HG03354 (cell line): ENCODE measurements at regions not wholly inside any gene's neighbourhood (a gene's known extent, or its start where the extent isn't known, plus 50 kb on each side); places are given as distances from the start of the nearest gene placed in this dataset.
"Not testable (repeated sequence)": the region's sequence is repeated elsewhere in the genome, so short reads cannot be mapped to it uniquely, and the experiment has no call there.

Experiments used
- ATAC-seq: cut with Tn5 transposase; IDR thresholded peaks from one replicate; pipeline ENCODE4 v1.9.1; 2021; ENCODE audit warnings: mild to moderate bottlenecking; ENCODE audit not compliant: unreplicated experiment, poor library complexity, severe bottlenecking

DNA sequence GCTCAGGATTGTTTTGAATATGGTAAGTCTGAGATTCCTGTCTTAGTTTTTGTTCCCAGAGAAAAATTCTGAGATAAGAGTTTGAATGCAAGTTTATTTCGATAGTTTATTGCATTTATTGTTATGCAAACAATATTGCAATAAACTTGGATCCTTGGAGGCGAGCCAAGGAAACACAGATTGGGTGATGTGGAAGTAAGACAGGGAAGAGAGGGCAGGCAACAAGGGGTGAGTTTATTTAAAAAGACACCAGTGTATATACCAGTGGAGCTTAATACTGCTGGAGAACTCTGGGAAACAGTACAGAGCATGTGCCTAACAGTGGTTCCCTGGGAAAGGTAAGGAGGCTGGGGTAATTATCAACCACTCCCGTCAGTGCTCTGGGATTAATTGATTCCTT lies 87.5 kb upstream of the NEDD4L start:
- ATAC-seq: no peak

DNA sequence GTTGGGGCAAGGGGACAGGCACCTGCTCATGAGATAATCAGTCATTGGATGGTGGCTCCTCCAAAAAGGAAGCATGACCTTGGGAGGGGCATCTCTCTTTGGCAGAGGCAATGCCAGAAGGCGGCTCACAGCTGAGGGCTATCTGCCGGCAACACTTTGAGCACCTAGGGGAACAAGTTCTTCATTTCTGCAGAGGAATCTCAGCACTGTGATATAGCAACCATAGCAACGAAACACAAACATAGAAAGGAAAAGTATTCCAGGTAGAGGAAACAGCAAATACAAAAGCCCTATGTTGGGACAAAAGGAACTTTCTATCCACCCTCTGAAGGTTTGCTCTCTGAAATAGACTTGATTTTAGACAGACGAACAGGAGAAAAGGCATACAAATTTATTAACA lies 89.1 kb upstream of the NEDD4L start:
- no peak for ATAC-seq

DNA sequence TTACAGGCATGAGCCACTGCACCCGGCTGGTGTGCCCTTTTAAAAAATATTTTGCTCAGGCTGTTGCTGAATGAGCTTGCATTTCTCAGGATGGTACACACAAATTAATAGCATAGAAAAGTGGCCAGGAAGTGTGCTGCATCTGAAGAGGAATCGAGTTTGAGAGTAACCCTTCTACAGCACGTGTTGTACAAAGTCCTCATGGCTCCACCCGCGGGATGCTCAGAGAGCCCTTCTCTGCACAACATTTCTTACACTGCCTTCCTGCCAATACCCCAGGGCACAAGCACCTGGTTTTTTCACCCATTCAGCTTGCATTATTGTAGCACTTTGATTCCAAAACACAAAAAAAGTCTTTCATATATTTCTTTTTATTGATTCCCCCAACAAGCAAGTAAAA lies 90.1 kb upstream of the NEDD4L start:
- ATAC-seq: no peak

DNA sequence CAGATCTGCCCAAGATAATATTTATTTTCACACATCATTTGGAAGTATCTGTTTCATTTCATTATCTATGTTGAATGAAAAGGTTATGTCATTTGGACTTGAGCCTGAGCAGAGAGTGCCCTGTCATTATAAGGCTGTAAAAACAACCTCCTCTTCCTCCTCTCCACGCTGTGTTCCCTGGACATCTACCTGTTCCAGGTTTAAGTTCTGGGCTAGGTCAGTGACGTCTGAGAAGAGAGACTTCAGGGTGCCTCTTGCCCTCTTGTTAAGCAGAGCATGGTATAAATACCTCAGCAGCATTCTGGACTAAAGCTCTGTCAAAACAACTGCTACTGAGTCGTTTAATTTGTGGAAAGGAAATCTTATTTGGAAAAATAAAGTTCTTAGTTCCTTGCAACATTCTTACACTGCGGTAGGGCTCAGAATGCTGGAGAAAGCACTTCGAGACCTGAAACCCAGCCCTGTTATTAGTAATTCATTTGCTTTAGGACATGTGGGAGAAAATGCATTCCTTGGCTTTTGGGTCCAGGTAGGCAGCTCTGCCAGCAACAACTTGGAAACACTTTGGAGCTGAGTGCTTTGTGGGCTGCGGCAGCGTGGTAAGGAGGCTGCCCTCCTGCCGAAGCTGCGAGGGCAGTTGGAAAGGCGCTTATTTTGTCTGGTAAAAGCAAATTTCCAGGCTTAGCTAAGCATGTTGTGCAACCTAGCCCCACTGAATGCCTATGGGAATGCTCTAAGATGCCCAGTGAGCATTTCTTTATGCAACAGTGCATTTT lies 91.8 kb upstream of the NEDD4L start:
- no peak for ATAC-seq

DNA sequence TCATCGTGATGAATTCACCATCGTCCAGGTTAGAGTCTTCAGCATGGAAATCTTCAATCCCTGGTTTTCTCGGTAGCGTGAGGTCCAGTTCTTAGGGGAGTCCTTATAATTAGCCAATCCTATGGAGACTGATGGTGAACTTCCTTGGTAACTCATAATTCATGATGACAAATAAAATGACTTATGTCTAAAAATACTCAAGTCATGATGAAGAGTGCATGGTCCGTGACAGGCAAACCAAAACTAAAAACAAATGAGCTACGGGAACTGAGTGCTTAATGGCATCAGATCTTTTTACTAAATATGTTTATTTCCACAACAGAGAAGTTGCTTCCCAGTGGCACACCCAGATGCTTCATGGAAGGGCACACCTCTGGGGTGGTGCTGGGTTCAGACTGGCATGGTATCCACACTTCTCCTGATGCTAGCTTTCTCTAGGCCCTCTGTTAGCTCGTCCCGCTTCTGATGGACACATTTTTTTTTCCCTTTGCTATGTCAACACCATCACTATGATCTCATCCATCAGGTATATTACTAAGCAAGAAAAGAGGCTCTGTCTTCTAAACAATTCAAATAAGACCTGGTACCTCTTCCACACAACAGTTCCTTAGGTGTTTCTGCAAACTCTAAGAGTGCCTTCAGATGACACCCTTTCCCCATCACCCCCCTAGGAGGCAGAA lies 92.8 kb upstream of the NEDD4L start:
- ATAC-seq: no peak

DNA sequence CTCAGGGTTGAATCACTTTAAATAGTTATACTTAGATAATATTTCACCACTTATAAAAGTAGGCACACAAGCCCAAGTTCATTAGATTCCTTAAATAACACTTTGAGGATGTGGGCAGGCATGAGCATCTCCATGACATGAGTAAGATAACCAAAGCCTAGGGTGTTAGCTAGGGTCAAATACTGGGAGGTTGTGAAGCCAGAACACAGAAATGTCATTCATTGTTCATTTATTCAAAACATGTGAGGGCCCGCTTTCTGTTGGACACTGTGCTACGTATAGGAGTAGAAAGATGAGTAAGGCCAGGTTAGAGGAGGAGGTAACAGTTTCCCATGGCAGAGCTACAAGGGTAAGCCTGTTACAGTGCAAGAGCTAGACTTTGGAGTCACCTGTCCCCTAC lies 93.5 kb upstream of the NEDD4L start:
- no peak for ATAC-seq

DNA sequence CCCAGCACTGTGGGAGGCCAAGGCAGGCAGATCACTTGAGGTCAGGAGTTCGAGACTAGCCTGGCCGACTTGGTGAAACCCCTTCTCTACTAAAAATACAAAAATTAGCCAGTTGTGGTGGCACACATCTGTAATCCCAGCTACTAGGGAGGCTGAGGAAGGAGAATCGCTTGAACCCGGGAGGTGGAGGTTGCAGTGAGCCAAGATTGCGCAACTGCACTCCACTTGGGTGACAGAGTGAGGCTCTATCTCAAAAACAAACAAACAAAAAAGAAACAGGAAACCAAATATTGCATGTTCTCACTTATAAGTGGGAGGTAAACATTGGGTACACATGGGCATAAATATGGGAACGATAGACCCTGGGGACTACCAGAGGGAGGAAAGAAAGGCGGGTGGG lies 94.7 kb upstream of the NEDD4L start:
- ATAC-seq: not testable (repeated sequence)

DNA sequence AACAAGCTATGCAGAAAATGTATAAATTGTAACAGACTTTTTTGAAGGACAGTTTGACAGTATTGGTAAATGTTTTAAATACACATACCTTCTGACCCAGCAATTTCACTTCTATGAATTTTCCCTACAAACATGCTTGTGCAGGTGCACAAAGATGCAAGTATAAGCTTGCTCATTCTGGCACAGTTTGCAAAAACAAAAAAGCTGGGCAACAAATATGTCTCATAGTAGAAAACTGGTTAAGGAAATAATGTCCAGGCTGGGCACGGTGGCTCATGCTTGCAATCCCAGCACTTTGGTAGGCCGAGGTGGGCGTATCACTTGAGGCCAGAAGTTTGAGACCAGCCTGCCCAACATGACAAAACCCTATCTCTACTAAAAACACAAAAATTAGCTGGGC lies 96.9 kb upstream of the NEDD4L start:
- ATAC-seq: no peak

DNA sequence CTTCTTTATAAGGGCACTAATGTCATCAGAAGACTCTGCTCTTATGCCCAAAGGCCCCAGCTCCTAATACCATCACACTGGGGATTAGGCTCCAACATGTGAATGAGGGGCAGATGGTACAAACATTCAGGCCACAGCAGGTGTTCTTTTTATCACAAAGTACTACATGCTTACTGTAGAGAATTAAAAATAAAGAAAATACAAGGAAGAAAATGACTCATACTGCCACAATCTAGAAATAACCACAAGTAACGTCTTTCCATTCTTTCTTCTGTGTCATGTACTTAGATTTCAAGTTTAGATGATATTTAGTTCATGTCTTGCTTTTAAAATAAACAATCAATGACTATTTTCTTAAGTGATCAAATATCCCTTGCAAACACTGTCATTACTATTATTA lies 100.3 kb upstream of the NEDD4L start:
- no peak for ATAC-seq

DNA sequence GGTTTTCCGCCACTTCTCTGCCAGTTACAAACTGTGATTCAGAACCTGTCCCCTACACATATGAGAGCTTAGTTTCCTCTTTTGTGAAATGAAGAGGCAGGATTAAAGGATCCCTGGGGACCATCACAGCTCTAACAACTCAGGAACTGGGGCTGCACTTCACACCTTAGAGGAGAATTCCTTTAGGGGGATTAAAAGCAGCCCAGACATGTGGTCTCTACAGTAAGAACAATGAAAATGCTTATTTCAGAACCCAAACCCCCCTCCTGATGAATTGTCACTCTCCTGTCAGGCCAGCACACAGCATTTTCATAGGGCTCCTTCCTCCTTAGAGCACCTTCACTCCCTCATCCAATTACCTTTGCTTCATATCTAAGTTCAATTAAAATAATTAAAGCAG lies 101.5 kb upstream of the NEDD4L start:
- ATAC-seq: no peak

DNA sequence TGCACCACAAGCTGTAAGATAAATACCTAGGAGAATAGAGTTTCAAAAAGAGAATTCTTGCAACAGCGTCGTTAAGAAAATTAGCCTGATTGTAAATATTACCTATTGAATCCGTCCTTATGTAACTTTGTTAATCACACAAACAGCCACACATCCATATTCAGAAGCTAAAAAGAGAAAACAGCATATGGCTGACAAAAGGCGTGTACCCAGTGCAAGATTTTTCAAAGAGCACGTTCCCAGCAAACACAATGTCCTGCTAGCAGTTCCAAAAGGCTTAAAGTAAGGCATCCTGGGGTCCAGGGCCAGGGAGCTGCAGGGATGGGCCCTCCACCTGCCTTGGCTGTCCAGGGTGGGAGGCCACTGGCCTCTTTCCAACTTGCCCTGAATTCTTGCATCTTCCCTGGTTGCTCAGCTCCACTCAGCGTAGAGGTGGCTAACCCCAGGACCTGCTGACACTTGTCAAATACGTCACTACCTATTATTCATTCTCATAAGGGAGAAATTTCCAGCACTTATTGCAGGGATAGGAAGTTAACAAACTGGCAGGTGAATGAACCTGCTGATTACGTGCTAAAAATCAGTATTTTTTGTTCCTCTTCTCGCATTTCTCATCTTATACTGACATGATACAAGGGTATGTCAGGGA lies 102.1 kb upstream of the NEDD4L start:
- no peak for ATAC-seq

DNA sequence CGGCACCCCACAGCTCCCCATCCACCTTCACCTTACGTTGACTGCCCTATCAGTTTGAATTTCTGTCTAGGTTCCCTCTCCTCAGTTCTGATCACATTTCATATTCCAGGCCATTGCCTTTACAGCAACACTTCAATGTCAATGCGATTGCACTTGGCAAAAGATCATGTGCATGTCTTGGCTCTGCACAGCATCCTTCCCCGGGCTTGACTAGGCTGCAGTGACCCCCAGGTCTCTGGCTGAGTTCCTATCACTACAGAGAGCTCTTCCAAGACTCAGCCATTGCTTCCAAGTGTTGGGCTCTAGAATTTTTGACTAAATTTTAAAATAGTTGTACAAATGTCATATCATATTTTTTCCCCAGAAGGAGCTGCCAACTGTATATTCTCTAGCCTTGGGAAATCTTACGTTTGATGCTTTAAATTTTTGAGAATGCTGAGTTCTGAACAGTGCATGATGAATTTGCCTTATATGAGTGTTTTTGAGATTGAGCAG lies 103.8 kb upstream of the NEDD4L start:
- ATAC-seq: no peak

DNA sequence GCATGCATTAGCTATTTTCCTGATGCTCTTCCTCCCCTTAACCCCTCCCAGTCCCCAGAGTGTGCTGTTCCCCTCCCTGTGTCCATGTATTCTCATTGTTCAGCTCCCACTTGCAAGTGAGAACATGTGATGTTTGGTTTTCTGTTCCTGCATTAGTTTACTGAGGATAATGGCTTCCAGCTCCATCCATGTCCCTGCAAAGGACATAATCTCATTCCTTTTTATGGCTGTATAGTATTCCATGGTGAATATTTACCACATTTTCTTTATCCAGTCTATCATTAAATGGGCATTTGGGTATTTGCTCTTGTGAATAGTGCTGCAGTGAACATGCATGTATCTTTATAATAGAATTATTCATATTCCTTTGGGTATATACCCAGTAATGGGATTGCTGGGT lies 109.7 kb upstream of the NEDD4L start:
- ATAC-seq: not testable (repeated sequence)

DNA sequence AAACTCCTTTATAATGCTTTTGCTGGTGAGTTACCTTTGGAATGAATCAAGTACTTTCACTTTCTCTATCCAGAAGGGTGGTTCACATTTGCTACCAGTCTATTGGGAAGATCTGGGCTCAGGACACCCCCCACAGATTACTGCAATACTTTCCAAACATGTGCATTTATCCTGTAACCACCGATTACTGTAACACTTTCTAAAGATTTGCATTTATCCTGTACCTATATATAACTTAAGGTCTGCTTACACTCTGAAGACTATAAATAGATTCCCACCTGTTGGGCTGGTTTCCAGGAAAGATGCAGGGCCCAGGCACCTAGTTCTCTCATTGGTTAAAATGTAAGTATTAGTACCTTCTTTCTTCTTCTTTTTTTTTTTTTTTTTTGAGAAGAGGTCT lies 113.0 kb upstream of the NEDD4L start:
- ATAC-seq: peak; percentile 86

DNA sequence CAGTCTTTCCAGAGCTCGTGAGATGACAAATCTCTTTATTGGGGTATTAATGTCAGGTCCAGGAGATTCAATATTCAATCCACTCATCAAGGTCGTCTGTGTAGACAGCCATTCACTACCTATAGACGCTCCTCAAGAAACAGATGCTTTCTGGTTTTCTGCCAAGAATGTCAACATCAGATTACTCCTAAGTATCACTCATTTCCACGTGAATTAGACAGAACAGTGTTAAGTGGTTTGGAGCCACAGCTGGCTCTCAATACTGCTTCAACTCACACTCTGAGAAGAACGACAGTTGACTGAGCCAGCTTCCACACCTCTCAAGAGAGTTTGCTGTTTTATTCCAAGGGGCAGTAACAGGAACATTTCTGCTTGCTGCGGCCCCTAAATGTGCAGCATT lies 113.5 kb upstream of the NEDD4L start:
- no peak for ATAC-seq

DNA sequence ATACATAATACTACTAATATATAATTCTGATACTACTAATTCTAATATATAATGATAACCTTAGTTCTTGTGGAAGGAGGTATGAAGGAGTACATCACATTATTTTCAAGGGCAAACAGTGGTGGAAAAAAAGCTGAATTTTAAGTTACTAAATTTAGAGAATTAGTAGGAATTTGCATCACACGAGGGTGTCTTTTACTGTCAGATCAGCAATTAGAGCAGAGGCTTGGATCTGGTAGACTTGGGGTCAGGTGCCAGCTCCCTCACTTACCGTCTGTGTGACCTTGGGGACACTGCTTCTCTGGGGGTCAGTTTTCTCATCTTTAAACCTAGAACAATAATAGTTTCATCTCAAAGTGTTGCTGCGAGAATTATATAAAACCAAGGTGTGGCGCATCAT lies 114.1 kb upstream of the NEDD4L start:
- no peak for ATAC-seq

DNA sequence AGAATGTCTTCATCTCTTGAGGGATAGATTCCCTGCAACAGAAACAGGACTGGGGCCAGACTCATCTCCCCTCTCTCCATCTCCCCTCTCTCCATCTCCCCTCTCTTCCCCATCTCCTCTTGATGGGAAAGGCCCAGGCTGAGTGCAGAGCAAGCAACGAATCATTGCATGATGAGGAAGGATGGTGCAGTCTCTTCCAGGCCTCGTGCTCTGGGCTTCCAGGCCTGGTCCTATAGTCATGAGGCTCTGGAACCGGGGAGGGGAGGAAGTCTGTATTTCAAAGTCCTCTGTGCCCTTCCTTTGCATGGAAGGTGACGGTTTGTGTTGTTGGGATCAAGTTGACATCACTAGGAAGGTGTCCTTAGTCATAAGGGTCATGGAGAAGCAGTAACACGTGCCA lies 115.6 kb upstream of the NEDD4L start:
- ATAC-seq: no peak

DNA sequence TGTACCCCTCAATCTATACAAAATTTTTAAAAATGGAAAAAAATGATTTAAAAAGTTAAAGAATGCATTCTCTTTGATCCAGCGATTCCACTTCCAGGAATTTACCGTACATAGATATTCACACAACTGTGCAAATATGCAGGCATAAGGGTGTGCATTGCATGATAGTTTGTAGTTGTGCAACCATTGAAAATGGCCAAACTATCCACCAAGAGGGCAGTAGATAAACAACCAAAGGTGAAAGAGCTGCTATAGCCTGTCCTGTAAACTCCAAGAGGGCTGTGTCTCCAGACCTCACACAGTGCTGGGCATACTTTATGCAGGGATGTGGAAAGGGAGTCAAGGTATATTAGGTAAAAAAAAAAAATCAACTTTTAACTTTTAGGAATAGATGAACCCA lies 116.5 kb upstream of the NEDD4L start:
- no peak for ATAC-seq

DNA sequence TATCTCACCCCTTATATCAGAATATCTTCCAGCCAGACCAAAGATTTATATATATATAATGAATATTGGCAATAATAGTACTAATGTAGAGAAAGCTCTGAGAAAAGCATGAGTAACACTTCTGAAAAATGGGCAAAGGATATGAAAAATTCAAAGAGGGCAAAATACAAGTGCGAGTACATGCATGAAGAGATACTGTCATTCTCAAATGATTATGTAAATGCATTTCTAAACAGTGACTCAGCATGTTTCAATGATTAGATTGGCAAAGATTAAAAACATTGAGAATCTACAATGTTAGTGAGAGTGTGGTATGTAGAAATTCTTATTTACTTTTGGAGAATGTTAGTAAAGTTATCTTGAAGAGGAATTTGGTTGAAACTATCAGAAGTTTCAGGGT lies 118.3 kb upstream of the NEDD4L start:
- no peak for ATAC-seq

DNA sequence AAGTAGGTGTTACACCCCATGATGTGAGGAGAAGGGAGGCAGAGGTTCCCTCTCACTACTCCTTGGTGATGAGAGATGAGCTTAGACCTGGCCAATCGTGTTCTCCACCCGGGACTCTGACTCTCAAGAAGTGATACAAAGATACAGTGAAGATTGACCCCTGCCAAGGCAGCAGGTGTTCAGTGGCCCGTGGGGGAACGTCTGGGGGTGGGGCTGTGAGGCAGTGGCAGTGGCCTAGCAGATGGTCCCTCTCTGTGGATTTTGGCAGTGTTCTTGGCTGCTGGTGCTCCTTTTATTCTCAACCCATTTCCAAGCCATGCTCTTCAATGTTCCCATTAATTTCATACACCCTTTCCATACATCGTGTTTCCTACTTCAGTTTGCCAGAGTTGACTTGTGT lies 120.4 kb upstream of the NEDD4L start:
- ATAC-seq: no peak

DNA sequence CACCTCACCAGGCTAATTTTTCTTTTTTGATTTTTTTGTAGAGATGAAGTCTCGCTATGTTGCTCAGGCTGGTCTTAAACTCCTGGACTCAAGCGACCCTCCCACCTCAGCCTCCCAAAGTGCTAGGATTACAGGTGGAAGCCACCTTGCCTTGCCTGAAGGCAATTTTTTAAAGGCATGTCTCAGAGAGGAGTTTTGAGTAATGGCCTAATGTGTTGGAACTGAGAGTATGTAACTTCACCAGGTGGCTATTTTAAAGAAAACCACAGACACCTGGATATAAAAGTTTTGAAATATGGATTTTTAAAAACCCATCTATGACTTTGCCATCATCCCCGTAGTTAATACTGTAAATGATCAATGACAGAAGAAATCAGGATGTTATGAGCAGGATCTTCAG lies 119.8 kb upstream of the ATP8B1 start:
- no peak for ATAC-seq
